Body of pancreas (tissue), 4 donors: ENCODE measurements at regions not wholly inside any gene's neighbourhood (a gene's known extent, or its start where the extent isn't known, plus 50 kb on each side); places are given as distances from the start of the nearest gene placed in this dataset.
"Not testable (repeated sequence)": the region's sequence is repeated elsewhere in the genome, so short reads cannot be mapped to it uniquely, and the experiment has no call there.

Experiments used
- ATAC-seq: fragments of 150-250 bp; one replicate; pipeline ENCODE4 v1.9.1; 2016
- DNase-seq, 4 donors: peaks; one replicate each; pipeline ENCODE4 v3.0.0-alpha.2; 2019
- H3K27ac ChIP-seq, 4 donors: fragments of 200-600 bp; sonication (generic); 1 replicate in 3 of 4; 2 replicates in 1 of 4; pipeline versions ENCODE4 v1.5.1 to v1.6.1; 2016 to 2019; ENCODE audit warnings: mild to moderate bottlenecking in 1 of 4, mixed read lengths in 1 of 4, moderate library complexity in 1 of 4
- H3K27me3 ChIP-seq, 2 donors: fragments of 200-600 bp; sonication (generic); one replicate each; pipeline ENCODE4 v1.6.0; 2016; ENCODE audit warnings: mild to moderate bottlenecking in 1 of 2
- H3K36me3 ChIP-seq, 2 donors: fragments of 200-600 bp; sonication (generic); replicated peaks in 1 of 2; 2 replicates each; pipeline ENCODE4 v1.5.1; 2016; ENCODE audit warnings: low read depth in 2 of 2; ENCODE audit not compliant: insufficient read depth in 1 of 2
- H3K4me1 ChIP-seq: fragments of 200-600 bp; sonication (generic); one replicate; pipeline ENCODE4 v1.6.0; 2016
- H3K4me3 ChIP-seq, 2 donors: fragments of 200-600 bp; sonication (generic); 1 replicate in 1 of 2; 2 replicates in 1 of 2; pipeline ENCODE4 v1.5.1; 2016 to 2019
- H3K9me3 ChIP-seq, 3 donors: fragments of 200-600 bp; sonication (generic); 1 replicate in 2 of 3; 2 replicates in 1 of 3; pipeline ENCODE4 v1.5.1; 2016
- CTCF ChIP-seq, 7 experiments: fragments of 450-650 bp in 4 of 7; fragments of 200-600 bp in 3 of 7; sonication (generic) in 3 of 7; IDR thresholded peaks; one replicate each; pipeline ENCODE4 v1.5.1; 2016 to 2019; ENCODE audit warnings: antibody characterized with exemption in 7 of 7
- POLR2A ChIP-seq, 3 donors: fragments of 450-650 bp; IDR thresholded peaks; one replicate each; pipeline ENCODE4 v1.6.1; 2016; ENCODE audit warnings: antibody characterized with exemption in 3 of 3, mild to moderate bottlenecking in 2 of 3
- WGBS, 2 donors: methylation state at CpG; one replicate each; pipeline ENCODE4 v1.1.5; 2017; 5-methylcytosine and 5-hydroxymethylcytosine counted together
- intact Hi-C: fragments of 100-400 bp; cut with DNase I; formaldehyde crosslinking; loops from one replicate; pipeline ENCODE4 v1.15.1; 2023

- Histone ChIP-seq H3K27me3 (no peaks in the 10 kb centered on the region), H3K4me1 (no peaks in the 10 kb centered on the region), H3K4me3 (no peak overlapping the region), H3K27ac (no peak overlapping the region), H3K36me3 (no peaks in the 10 kb centered on the region), H3K9me3 (no peaks in the 10 kb centered on the region)
- ATAC-seq = no peak
- TF ChIP-seq POLR2A (IDR thresholded peaks at IDR 0.05) (no peak), CTCF (IDR thresholded peaks at IDR 0.05) (no peak)
- no peak for DNase-seq
- WGBS, 2 donors = 47 to 69% methylated on average over 9 of the region's 9 CpGs
- intact Hi-C loops = no loop called here
These were observed 53.8 kb upstream of the CFAP126 start for GRCh38 chr1:161421456-161421855.

- ATAC-seq (no peak), DNase-seq (no peak)
- Histone ChIP-seq H3K4me1 (no peaks in the 10 kb centered on the region), H3K27me3 (no peaks in the 10 kb centered on the region), H3K4me3 (no peak overlapping the region), H3K9me3 (no peaks in the 10 kb centered on the region), H3K27ac (no peak overlapping the region), H3K36me3 (no peaks in the 10 kb centered on the region)
- 81 to 91% methylated on average over 24 of the region's 24 CpGs for WGBS, 2 donors
- no peak for TF ChIP-seq POLR2A (IDR thresholded peaks at IDR 0.05)
- TF ChIP-seq CTCF (IDR thresholded peaks at IDR 0.05) = no peak
- intact Hi-C loops = no loop called here
These were observed 53.2 kb upstream of the CFAP126 start for GRCh38 chr1:161420763-161421455.

DNA sequence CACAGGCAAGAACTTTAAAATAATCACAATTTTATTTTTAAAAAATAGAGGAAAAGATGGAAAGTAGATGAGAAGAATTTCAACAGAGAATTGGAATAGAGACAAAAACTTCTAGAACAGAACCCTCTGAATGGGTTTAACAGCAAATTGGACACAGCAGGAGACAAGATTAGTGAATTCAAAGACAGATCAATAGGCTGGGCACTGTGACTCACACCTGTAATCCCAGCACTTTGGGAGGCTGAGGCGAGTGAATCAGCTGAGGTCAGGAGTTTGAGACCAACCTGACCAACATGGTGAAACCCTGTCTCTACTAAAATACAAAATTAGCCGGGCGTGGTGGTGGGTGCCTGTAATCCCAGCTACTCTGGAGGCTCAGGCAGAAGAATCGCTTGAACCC, 49.9 kb upstream of the CFAP126 start:
- ATAC-seq, H3K36me3 ChIP-seq, H3K27ac ChIP-seq, H3K27me3 ChIP-seq, H3K4me3 ChIP-seq, DNase-seq, H3K4me1 ChIP-seq, H3K9me3 ChIP-seq, intact Hi-C loops: not testable (repeated sequence)
- WGBS, 2 donors = 79 to 97% methylated on average over 4 of the region's 4 CpGs
